ENCODE measurements at regions not wholly inside any gene's neighbourhood (a gene's known extent, or its start where the extent isn't known, plus 50 kb on each side); places are given as distances from the start of the nearest gene placed in this dataset.

DNA sequence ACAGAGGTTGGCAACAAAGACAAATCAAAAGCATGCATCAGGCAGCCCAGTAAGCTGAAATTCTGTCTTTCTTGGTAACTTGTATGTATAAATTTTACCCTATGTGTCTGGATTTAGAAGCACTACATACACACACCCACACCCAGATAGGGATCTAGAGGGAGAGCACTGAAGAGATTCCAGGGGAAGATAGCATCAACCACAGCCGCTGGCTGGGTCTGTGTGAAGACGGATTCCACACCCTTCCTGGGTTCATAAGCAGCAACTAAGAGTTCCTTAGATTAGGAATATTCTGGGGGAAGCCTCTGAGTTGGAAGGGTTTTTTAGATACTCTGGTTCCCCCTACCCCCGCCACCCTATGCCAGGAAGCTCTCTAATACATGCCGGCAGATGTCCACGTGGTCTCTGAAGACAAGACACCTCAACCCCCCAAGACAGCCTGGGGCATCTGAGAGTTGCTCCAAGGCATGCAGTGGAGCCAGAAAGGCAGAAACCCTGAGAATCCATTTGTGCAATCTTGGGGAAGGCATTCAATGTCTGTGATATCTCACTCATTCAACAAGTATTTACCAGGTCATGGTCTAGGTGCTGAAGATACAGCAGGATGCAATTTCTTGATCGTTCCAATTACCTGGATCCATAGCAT lies 86.4 kb downstream of the NOG start:
- TF ChIP-seq GATA2 (IDR thresholded peaks at IDR 0.05; ENCODE audit: low read depth, low read length) (peak; percentile 78), GATA3 (IDR thresholded peaks at IDR 0.05; ENCODE audit: low read depth, low read length) (peak; percentile 47; the same call in 1 of the 2 replicates)

Measured in SH-SY5Y (cell line).